Transverse colon (tissue), 4 donors: ENCODE measurements at regions not wholly inside any gene's neighbourhood (a gene's known extent, or its start where the extent isn't known, plus 50 kb on each side); places are given as distances from the start of the nearest gene placed in this dataset.

Source experiments
- DNase-seq: peaks from one replicate; pipeline ENCODE4 v3.0.0-alpha.2; 2019
- H3K27ac ChIP-seq, 4 donors: fragments of 200-600 bp; sonication (generic); 2 replicates each; pipeline ENCODE4 v1.5.1; 2016 to 2018; ENCODE audit warnings: inconsistent platforms in 4 of 4
- H3K27me3 ChIP-seq: fragments of 200-600 bp; sonication (generic); 2 replicates; pipeline ENCODE4 v1.5.1; 2017; ENCODE audit warnings: inconsistent platforms
- H3K36me3 ChIP-seq, 4 donors: fragments of 200-600 bp; sonication (generic); 2 replicates each; pipeline ENCODE4 v1.5.1; 2017 to 2019; ENCODE audit warnings: inconsistent platforms in 4 of 4
- H3K4me1 ChIP-seq, 4 donors: fragments of 200-600 bp; sonication (generic); 2 replicates each; pipeline ENCODE4 v1.5.1; 2017 to 2020; ENCODE audit warnings: inconsistent platforms in 4 of 4
- H3K4me3 ChIP-seq, 4 donors: fragments of 200-600 bp; sonication (generic); 1 replicate in 1 of 4; 2 replicates in 3 of 4; pipeline versions ENCODE4 v1.5.1 to v1.6.1; 2017 to 2019; ENCODE audit warnings: inconsistent platforms in 4 of 4
- H3K9me3 ChIP-seq, 2 donors: fragments of 200-600 bp; sonication (generic); 2 replicates each; pipeline ENCODE4 v1.5.1; 2017 to 2019; ENCODE audit warnings: inconsistent platforms in 2 of 2
- CTCF ChIP-seq, 5 experiments: fragments of 200-600 bp in 3 of 5; fragments of 450-650 bp in 2 of 5; sonication (generic) in 3 of 5; IDR thresholded peaks; 1 replicate in 2 of 5; 2 replicates in 3 of 5; pipeline ENCODE4 v1.5.1; 2016 to 2017; ENCODE audit warnings: antibody characterized with exemption in 5 of 5, inconsistent platforms in 3 of 5, mild to moderate bottlenecking in 2 of 5, moderate library complexity in 1 of 5
- EP300 ChIP-seq: sonication (generic); formaldehyde crosslinking; IDR thresholded peaks from one replicate; pipeline ENCODE4 v1.6.1; 2017; ENCODE audit warnings: antibody characterized with exemption, low read depth
- POLR2A ChIP-seq: fragments of 450-650 bp; IDR thresholded peaks from one replicate; pipeline ENCODE4 v1.6.1; 2016; ENCODE audit warnings: antibody characterized with exemption, mild to moderate bottlenecking, moderate library complexity
- POLR2AphosphoS5 ChIP-seq, 3 donors: sonication (generic); formaldehyde crosslinking; IDR thresholded peaks; one replicate each; pipeline ENCODE4 v1.6.1; 2016; ENCODE audit warnings: antibody characterized with exemption in 3 of 3
- WGBS, 2 donors: methylation state at CpG; one replicate each; pipeline ENCODE4 v1.1.5; 2018; ENCODE audit warnings: low coverage in 1 of 2; 5-methylcytosine and 5-hydroxymethylcytosine counted together
- in situ Hi-C, 4 donors: fragments of 200-750 bp; cut with MboI; loops; one replicate each; pipeline versions ENCODE4 v1.15.0 to v1.15.1; 2017; ENCODE audit warnings: low sequenced_read_pairs in 3 of 4, low pct_ligation_motif_present in 1 of 4, low pct_unique_long_range_greater_than_20kb in 1 of 4
- intact Hi-C: fragments of 100-400 bp; cut with DNase I; formaldehyde crosslinking; loops from one replicate; pipeline ENCODE4 v1.15.1; 2023; ENCODE audit warnings: low total_unique reads

GRCh38 chr2:136664713-136665405 is 100.5 kb upstream of the THSD7B start:
- WGBS, 2 donors: 71 to 86% methylated on average over 9 to 10 of the region's 10 CpGs
- TF ChIP-seq EP300 (no peak), POLR2AphosphoS5 (IDR thresholded peaks at IDR 0.05) (no peak), POLR2A (no peak)

GRCh38 chr2:136658201-136658600 is 107.1 kb upstream of the THSD7B start:
- no peaks in the 10 kb centered on the region for H3K9me3 ChIP-seq
- no peaks in the 10 kb centered on the region for H3K4me1 ChIP-seq
- no peak for DNase-seq
- intact Hi-C loops: no loop called here
- WGBS, 2 donors: 100% methylated on average over 1 of the region's 1 CpG
- H3K36me3 ChIP-seq: no peaks in the 10 kb centered on the region
- H3K4me3 ChIP-seq: no peak overlapping the region
- H3K27ac ChIP-seq: no peak overlapping the region
- in situ Hi-C loops: no loop called here
- H3K27me3 ChIP-seq: no peaks in the 10 kb centered on the region
- TF ChIP-seq CTCF (IDR thresholded peaks at IDR 0.05) (no peak), EP300 (no peak), POLR2AphosphoS5 (IDR thresholded peaks at IDR 0.05) (no peak), POLR2A (no peak)

More at GRCh38 chr2:136664713-136665405, 100.5 kb upstream of the THSD7B start:
- intact Hi-C loops: no loop called here
- in situ Hi-C loops: no loop called here
- Histone ChIP-seq H3K27me3 (no peaks in the 10 kb centered on the region), H3K9me3 (no peaks in the 10 kb centered on the region), H3K4me3 (no peak overlapping the region), H3K27ac (no peak overlapping the region), H3K4me1 (no peaks in the 10 kb centered on the region), H3K36me3 (no peaks in the 10 kb centered on the region)
- no peak for DNase-seq

- TF ChIP-seq CTCF (IDR thresholded peaks at IDR 0.05) (no peak), EP300 (peak; percentile 15), POLR2AphosphoS5 (IDR thresholded peaks at IDR 0.05) (peak in 1 of 3 donors; percentile 40)
- DNase-seq: no peak
- H3K4me3 ChIP-seq: no peak overlapping the region
- no peaks in the 10 kb centered on the region for H3K9me3 ChIP-seq
- no peak overlapping the region for H3K27ac ChIP-seq
- 33% methylated on average over 1 to 2 of the region's 2 CpGs for WGBS, 2 donors
- intact Hi-C loops (no loop called here), in situ Hi-C loops (no loop called here)
- H3K36me3 ChIP-seq: no peaks in the 10 kb centered on the region
- H3K4me1 ChIP-seq: peaks cover 0 to 3% (median 0%) of the 10 kb centered on the region in 4 donors
- no peaks in the 10 kb centered on the region for H3K27me3 ChIP-seq
These were observed 111.5 kb upstream of the THSD7B start for GRCh38 chr2:136653861-136654260.

- Histone ChIP-seq H3K9me3 (no peaks in the 10 kb centered on the region), H3K4me1 (peaks cover 0 to 3% (median 0%) of the 10 kb centered on the region in 4 donors), H3K27ac (no peak overlapping the region), H3K27me3 (no peaks in the 10 kb centered on the region), H3K36me3 (no peaks in the 10 kb centered on the region), H3K4me3 (no peak overlapping the region)
- DNase-seq: no peak
- intact Hi-C loops (no loop called here), in situ Hi-C loops (no loop called here)
- 57 to 70% methylated on average over 1 to 3 of the region's 3 CpGs for WGBS, 2 donors
- TF ChIP-seq POLR2A: no peak
- TF ChIP-seq POLR2AphosphoS5 (IDR thresholded peaks at IDR 0.05): no peak
- no peak for TF ChIP-seq CTCF (IDR thresholded peaks at IDR 0.05)
- no peak for TF ChIP-seq EP300
These were observed 113.8 kb upstream of the THSD7B start for GRCh38 chr2:136651456-136652010.
